Thyroid gland (tissue), 4 donors: ENCODE measurements at regions not wholly inside any gene's neighbourhood (a gene's known extent, or its start where the extent isn't known, plus 50 kb on each side); places are given as distances from the start of the nearest gene placed in this dataset.

Source experiments
- CTCF ChIP-seq, 6 experiments: fragments of 200-600 bp in 3 of 6; fragments of 450-650 bp in 3 of 6; sonication (generic) in 3 of 6; IDR thresholded peaks; one replicate each; pipeline ENCODE4 v1.5.1; 2016 to 2019; ENCODE audit warnings: antibody characterized with exemption in 6 of 6, mild to moderate bottlenecking in 2 of 6, inconsistent platforms in 1 of 6, moderate library complexity in 1 of 6
- POLR2A ChIP-seq, 2 donors: fragments of 450-650 bp; IDR thresholded peaks; one replicate each; pipeline ENCODE4 v1.6.1; 2017; ENCODE audit warnings: antibody characterized with exemption in 2 of 2, mild to moderate bottlenecking in 2 of 2, moderate library complexity in 1 of 2

GRCh38 chr15:66953523-66954229 is 111.7 kb upstream of the SMAD3 start:
- TF ChIP-seq CTCF (IDR thresholded peaks at IDR 0.05) = no peak
- TF ChIP-seq POLR2A (IDR thresholded peaks at IDR 0.05) = no peak
